Motor neuron (in vitro differentiated cells): ENCODE measurements at regions not wholly inside any gene's neighbourhood (a gene's known extent, or its start where the extent isn't known, plus 50 kb on each side); places are given as distances from the start of the nearest gene placed in this dataset.

Experiments used
- ATAC-seq, 8 experiments: fragments of 200-7000 bp; cut with Tn5 transposase; replicated peaks in 6 of 8; 2 replicates each; pipeline ENCODE4 v1.8.0; 2021; ENCODE audit warnings: mild to moderate bottlenecking in 8 of 8, moderate library complexity in 8 of 8
- H3K27ac ChIP-seq, 2 donors: fragments of 250-450 bp; sonication (Bioruptor Pico); 2 replicates each; pipeline ENCODE4 v1.9.0; 2021; ENCODE audit warnings: antibody characterized with exemption in 2 of 2, mild to moderate bottlenecking in 2 of 2, moderate library complexity in 1 of 2
- H3K4me1 ChIP-seq, 2 donors: fragments of 250-450 bp; sonication (Bioruptor Pico); replicated peaks in 1 of 2; 2 replicates each; pipeline ENCODE4 v1.6.1; 2021; ENCODE audit warnings: antibody characterized with exemption in 2 of 2, mild to moderate bottlenecking in 2 of 2, moderate library complexity in 1 of 2
- H3K4me3 ChIP-seq, 5 donors: fragments of 250-450 bp; sonication (Bioruptor Pico); 2 replicates each; pipeline ENCODE4 v1.9.0; 2021; ENCODE audit warnings: antibody characterized with exemption in 5 of 5, mild to moderate bottlenecking in 5 of 5, moderate library complexity in 4 of 5
- WGBS, 10 experiments: fragments of 450-650 bp; shearing (Covaris generic); methylation state at CpG; one replicate each; pipeline ENCODE4 v1.0.0; 2022; 5-methylcytosine and 5-hydroxymethylcytosine counted together
- in situ Hi-C, 9 experiments: fragments of 400-800 bp; cut with MboI; loops; one replicate each; pipeline ENCODE4 v1.15.0; 2021; ENCODE audit warnings: low sequenced_read_pairs in 9 of 9, low pct_unique_long_range_greater_than_20kb in 2 of 9; ENCODE audit not compliant: unreplicated experiment in 9 of 9

DNA sequence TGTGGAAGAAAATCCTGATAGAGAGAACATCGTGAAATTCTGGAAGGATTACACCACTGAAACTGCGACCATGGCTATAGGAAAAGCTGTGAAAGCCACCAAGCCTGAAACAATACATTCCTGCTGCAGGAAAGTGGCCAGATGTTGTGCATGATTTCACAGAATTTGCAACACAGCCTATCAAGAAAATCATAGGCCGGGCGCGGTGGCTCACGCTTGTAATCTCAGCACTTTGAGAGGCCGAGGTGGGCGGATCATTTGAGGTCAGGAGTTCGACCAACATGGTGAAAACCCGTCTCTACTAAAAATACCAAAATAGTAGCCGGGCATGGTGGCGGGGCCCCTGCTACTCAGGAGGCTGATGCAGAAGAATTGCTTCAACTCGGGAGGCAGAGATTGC, 360.2 kb downstream of the CDH7 start:
- Histone ChIP-seq H3K27ac (no peak overlapping the region), H3K4me3 (no peak overlapping the region), H3K4me1 (peaks cover 3 to 6% of the 10 kb centered on the region in 2 donors)
- in situ Hi-C loops, result no loop called here
- WGBS, 10 experiments, result 0 to 92% (median 80%) methylated on average over 2 to 11 of the region's 13 CpGs; no CpG with 5 or more reads in 2 of the 10 experiments
- no peak for ATAC-seq

DNA sequence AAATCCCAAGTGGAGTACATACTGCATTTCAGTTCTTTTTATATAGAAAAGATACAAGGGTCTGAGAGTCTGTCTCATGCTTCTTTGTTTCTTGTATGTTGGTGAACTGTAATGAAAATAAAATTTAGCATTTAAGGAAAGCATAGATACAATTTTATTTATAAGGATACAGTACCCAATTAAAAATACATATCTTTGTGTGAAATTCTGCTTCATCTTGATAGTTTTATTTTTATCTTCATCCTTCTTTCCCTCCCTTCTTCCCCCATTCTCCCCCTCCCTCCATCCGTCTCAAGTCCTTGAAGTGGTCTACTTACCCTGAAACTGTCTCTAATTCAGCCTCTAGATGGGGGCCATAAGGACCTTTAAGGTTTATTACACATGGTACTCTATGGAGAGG, 359.8 kb downstream of the CDH7 start:
- no peak for ATAC-seq
- in situ Hi-C loops, result no loop called here
- WGBS, 10 experiments, result no CpG with 5 or more reads among the region's 1 CpG
- H3K4me1 ChIP-seq, result peaks cover 3 to 6% of the 10 kb centered on the region in 2 donors
- no peak overlapping the region for H3K4me3 ChIP-seq
- no peak overlapping the region for H3K27ac ChIP-seq

DNA sequence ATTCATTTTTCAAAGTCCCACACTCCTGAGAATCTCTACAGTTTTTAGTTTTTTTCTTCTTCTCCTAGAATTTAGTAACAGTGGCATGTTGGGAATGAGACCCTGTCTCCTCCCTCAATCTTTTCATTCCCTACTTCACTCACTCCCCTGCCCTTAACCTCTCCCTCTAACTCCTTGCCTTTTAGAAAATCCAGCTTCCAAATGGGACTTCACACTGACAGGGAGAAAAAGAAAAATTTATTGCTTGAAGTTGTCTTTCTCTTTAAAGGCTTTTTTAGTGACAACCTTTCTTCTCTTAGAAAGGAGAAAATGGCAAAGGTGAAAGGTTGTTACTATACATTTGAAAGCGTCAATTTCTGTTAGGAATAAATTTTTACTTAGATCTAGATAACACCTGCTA, 359.2 kb downstream of the CDH7 start:
- in situ Hi-C loops, result no loop called here
- H3K4me1 ChIP-seq, result peaks cover 3 to 6% of the 10 kb centered on the region in 2 donors
- no peak overlapping the region for H3K4me3 ChIP-seq
- no peak for ATAC-seq
- 0 to 53% (median 0%) methylated on average over 1 of the region's 1 CpG; no CpG with 5 or more reads in 2 of the 10 experiments for WGBS, 10 experiments
- peak overlapping the region in 1 of 2 donors; percentile 27 for H3K27ac ChIP-seq

DNA sequence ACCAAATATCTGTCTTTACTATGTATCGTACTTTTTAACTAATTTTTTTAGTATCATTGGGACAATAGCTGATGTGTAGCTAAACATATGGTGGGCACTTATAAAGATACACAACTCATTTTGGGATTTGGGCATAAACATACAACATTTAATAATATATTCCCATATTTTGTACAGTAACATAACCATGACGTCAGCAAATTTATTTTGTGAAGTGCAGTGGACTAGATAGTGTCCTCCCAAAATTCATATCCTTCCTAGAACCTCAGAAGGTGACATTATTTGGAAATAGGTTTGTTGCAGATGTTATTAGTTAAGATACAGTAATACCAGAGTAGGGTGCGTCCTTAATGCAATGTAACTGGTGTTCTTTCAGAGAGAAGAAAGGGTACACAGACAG, 356.7 kb downstream of the CDH7 start:
- Histone ChIP-seq H3K27ac (no peak overlapping the region), H3K4me1 (peaks cover 6 to 12% of the 10 kb centered on the region in 2 donors), H3K4me3 (no peak overlapping the region)
- 7 to 100% (median 86%) methylated on average over 1 to 3 of the region's 3 CpGs for WGBS, 10 experiments
- no peak for ATAC-seq
- in situ Hi-C loops, result no loop called here

DNA sequence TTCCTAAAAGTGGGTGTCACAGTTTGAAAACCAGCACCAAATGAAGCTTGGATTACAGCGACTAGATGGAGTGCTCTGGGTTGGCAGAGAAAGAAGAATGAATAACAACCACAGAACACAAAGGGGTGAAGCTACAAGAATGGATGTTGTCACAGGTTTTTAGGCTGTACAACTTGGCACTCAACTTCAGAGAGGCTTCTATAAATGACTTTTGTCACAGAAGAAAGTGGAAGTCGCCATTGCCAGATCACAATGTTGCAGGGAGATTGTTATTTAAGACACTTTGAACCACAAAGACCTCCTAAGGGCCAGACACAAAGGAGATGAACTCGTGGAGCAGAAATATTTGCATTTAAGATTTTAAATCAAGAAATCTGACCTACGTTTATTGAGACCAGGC, 354.2 kb downstream of the CDH7 start:
- Histone ChIP-seq H3K4me3 (no peak overlapping the region), H3K4me1 (peaks cover 6 to 11% of the 10 kb centered on the region in 2 donors), H3K27ac (no peak overlapping the region)
- ATAC-seq, result no peak
- 0 to 33% (median 13%) methylated on average over 1 to 4 of the region's 4 CpGs for whole genome bisulfite sequencing, 10 experiments
- in situ Hi-C loops, result no loop called here

DNA sequence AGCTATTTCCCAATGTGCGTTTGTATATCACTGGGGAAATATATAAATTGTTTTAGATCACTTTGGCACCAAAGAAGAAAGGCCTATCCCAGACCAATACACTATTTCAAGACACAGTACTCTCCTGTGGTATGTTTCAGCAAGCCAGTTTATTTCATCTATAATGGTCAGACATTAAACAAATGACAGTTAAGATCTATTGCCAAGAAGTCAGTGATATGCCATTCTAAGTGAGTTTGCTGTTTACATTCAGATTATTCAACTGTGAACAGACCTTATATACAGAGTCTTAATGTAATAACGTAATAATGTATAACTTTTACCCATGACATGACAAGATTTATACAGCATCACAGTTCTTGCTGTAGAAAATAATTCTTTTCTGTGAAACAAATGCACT, 352.7 kb downstream of the CDH7 start:
- 0 to 100% (median 44%) methylated on average over 1 to 2 of the region's 2 CpGs for WGBS, 10 experiments

DNA sequence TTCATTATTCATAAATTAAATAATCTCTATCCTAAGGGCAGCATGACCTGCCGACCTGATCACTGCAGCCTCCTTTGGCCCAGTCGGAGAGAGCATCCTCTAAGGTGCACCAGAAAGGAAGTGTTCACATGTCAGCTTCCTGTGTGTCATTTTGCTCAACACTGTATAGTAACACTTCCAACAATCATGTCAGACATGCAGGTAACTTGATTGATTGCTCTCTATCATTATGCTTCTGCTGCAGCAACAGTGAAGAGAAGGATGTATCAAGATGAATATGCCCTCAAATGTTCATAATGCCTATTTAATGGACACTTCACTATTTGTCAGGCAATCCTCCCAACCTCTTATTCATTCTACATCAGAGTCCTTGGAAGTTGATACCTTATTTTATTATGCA, 332.3 kb downstream of the CDH7 start:
- no peak overlapping the region for H3K4me3 ChIP-seq
- in situ Hi-C loops, result no loop called here
- whole genome bisulfite sequencing, 10 experiments, result 20 to 100% (median 87%) methylated on average over 1 to 2 of the region's 2 CpGs; no CpG with 5 or more reads in 4 of the 10 experiments
- ATAC-seq, result no peak
- peaks cover 6 to 15% of the 10 kb centered on the region in 2 donors for H3K4me1 ChIP-seq
- H3K27ac ChIP-seq, result no peak overlapping the region

More for the DNA sequence above, 352.7 kb downstream of the CDH7 start:
- Histone ChIP-seq H3K27ac (no peak overlapping the region), H3K4me3 (no peak overlapping the region), H3K4me1 (peaks cover 0 to 10% of the 10 kb centered on the region in 2 donors)
- ATAC-seq, result peak in 4 of 8 experiments; percentile 34 to 74 (median 44)
- in situ Hi-C loops, result no loop called here

DNA sequence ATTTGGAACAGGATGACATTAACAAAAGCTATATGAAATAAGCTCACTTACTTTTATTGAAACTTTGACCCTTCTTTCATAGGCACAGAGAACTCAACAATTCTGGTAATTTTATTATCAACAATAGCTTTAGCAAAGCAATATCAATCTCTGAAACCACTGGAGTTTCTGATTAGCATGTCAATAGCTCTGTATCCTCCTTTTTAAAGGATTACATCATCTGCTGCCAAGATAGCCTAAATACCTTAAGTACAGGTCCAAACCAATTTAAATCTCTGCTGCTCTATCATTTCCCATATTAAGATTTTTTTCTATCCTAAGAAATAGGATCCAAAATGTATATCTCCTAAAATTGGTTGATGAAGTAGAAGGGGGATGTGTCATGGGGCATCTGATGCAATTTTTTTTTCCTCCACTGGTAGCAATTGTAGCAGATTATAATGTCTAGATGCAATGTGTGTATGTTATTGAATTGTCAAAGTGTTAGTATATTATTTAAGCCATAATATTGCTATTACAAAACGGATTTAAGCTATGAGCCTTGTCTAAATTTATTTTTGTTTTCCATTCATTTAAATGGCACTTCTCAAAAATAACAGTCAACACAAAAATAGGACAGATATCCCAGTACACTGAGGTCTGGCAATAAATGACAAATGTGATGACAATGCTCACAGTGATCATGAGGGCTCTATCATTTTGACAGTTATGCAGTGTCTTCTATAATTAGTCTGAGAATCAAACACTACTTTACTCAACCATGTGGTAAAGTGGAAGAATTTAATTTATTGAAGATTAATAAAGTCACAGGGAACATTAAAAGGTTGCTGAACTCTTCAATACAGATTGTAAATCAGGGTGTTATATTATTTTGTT, 328.4 kb downstream of the CDH7 start:
- in situ Hi-C loops, result no loop called here
- WGBS, 10 experiments, result 0 to 80% (median 0%) methylated on average over 1 of the region's 1 CpG; no CpG with 5 or more reads in 1 of the 10 experiments
- peak in 5 of 8 experiments; percentile 72 to 100 (median 96) for ATAC-seq
- Histone ChIP-seq H3K27ac (no peak overlapping the region), H3K4me1 (peaks cover 6 to 16% of the 10 kb centered on the region in 2 donors), H3K4me3 (no peak overlapping the region)

DNA sequence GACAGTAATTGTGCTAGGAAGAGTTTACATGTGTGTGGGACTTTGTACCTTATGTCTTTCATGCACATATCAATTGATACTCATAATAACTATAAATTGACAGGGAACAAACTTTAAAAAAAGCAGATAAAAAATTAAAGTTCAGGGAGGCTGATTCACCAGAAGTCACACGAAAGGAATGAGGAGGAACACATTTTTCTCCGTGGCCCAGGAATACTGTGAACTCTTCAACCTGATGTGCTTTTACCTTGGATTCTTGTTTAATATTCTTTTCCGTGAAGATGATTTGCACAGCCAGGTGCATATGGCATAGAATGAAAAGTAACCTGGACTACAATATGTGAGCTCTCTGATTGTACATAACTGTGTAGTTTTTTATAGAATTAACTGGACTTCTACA, 326.3 kb downstream of the CDH7 start:
- WGBS, 10 experiments, result 0 to 100% (median 72%) methylated on average over 1 to 3 of the region's 3 CpGs
- Histone ChIP-seq H3K27ac (no peak overlapping the region), H3K4me3 (no peak overlapping the region), H3K4me1 (peaks cover 6 to 16% of the 10 kb centered on the region in 2 donors)
- no peak for ATAC-seq
- in situ Hi-C loops, result no loop called here

DNA sequence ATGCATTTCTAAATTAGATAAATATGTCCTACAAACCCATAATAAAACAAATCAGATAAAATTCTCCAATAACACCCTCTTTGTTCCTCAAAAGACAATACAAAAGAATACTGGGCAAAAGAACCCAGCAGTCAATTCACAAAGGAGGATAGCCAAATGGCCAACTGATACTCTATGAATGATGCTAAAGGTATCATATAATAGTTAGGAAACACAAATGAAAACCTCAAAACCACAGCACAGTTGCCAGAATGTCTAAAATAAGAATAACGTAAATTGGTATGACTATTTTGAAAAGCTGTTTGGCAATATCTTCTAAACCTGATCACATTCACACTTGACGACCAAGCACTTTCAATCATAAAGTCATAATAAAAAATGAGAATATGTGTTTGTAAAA, 315.4 kb downstream of the CDH7 start:
- Histone ChIP-seq H3K4me3 (no peak overlapping the region), H3K4me1 (no peaks in the 10 kb centered on the region), H3K27ac (no peak overlapping the region)
- no peak for ATAC-seq
- WGBS, 10 experiments, result 0 to 100% (median 90%) methylated on average over 1 to 2 of the region's 2 CpGs
- in situ Hi-C loops, result no loop called here

DNA sequence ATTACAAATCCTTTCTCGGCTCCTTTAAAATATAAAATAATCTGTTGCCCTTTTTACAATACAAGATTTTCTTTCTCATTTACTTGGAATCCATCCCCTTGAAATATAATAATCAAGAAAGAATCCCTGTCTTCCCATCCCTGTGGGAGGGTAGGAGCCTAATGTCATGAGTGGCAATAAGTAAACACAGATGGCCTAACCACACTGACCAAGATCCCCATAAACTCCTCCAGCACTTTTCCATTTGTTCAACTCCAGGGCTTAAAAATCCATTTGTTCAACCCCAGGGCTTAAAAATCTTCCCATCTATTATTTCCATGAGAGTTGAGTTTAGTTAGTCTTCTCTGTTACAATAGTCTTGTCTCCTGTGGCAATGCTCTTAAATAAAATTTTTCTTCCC, 297.6 kb downstream of the CDH7 start:
- 0 to 100% (median 60%) methylated on average over 1 of the region's 1 CpG; no CpG with 5 or more reads in 1 of the 10 experiments for WGBS, 10 experiments
- H3K4me3 ChIP-seq, result no peak overlapping the region
- ATAC-seq, result no peak
- H3K27ac ChIP-seq, result no peak overlapping the region
- in situ Hi-C loops, result no loop called here
- H3K4me1 ChIP-seq, result no peaks in the 10 kb centered on the region

DNA sequence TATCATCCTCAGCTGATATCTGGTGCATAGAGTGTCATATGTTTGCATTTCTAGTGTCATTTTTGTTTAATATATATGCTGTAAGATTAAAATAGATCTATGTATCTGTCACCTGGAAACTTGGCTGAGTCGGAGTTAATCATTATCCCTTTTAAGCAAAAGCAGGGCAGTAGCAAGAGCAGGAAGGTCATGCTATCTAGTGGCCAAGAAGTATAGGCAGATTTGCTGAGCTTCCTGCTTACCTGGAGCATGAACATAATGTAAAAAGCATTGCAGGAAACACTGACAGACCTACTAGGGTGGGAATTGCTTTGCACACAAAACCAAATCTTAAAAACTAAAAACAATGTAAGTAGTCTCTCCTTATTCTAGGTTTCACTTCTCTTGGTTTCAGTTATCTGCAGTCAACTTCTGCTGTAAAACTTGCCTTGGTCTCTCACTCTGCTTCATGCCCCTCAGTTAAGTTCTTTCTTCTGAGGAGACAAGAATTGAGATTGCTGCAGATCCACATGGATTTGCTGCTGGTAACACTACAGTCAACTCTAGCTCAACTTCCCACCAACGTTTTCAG, 295.3 kb downstream of the CDH7 start:
- Histone ChIP-seq H3K4me1 (no peaks in the 10 kb centered on the region), H3K4me3 (no peak overlapping the region), H3K27ac (no peak overlapping the region)
- WGBS, 10 experiments, result 0 to 86% (median 73%) methylated on average over 1 to 2 of the region's 2 CpGs; no CpG with 5 or more reads in 1 of the 10 experiments
- in situ Hi-C loops, result no loop called here
- no peak for ATAC-seq

DNA sequence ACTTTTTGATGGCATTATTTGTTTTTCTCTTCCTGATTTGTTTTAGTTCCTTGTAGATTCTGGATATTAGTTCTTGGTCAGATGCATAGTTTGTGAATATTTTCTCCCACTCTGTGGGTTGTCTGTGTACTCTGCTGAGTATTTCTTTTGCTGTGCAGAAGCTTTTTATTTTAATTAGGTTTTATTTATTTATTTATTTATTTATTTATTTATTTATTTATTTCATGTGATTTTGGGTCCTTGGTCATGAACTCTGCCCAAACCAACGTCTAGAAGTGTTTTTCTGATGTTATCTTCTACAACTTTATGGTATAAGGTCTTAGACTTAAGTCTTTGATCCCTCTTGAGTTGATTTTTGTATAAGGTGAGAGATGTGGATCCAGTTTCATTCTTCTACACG, 292.2 kb downstream of the CDH7 start:
- ATAC-seq, result no peak
- WGBS, 10 experiments, result 0 to 100% (median 9%) methylated on average over 1 to 2 of the region's 2 CpGs; no CpG with 5 or more reads in 1 of the 10 experiments
- in situ Hi-C loops, result no loop called here
- H3K4me3 ChIP-seq, result no peak overlapping the region
- H3K27ac ChIP-seq, result no peak overlapping the region
- no peaks in the 10 kb centered on the region for H3K4me1 ChIP-seq
